H9 (cell line): ENCODE measurements at regions not wholly inside any gene's neighbourhood (a gene's known extent, or its start where the extent isn't known, plus 50 kb on each side); places are given as distances from the start of the nearest gene placed in this dataset.

ENCODE experiments used
- DNase-seq: peaks from one replicate; pipeline ENCODE4 v3.0.0-alpha.2; 2017
- H2AFZ ChIP-seq: one replicate; pipeline ENCODE4 v1.6.1; 2013; ENCODE audit warnings: mild to moderate bottlenecking, low read length, control low read depth, moderate library complexity
- H2AK5ac ChIP-seq: 2 replicates; pipeline ENCODE4 v1.6.1; 2013; ENCODE audit warnings: low read length, control low read depth, mixed read lengths; ENCODE audit not compliant: insufficient read length
- H2BK120ac ChIP-seq: one replicate; pipeline ENCODE4 v1.6.1; 2013; ENCODE audit warnings: low read depth, mild to moderate bottlenecking, low read length, control low read depth, inconsistent platforms; ENCODE audit not compliant: poor library complexity, severe bottlenecking
- H2BK12ac ChIP-seq: 2 replicates; pipeline ENCODE4 v1.6.1; 2013; ENCODE audit warnings: low read length, control low read depth, mixed read lengths, low read depth; ENCODE audit not compliant: insufficient read length
- H2BK15ac ChIP-seq: 2 replicates; pipeline ENCODE4 v1.6.1; 2013; ENCODE audit warnings: low read depth, low read length, control low read depth
- H2BK20ac ChIP-seq: one replicate; pipeline ENCODE4 v1.6.1; 2013; ENCODE audit warnings: low read depth, mild to moderate bottlenecking, low read length, control low read depth, inconsistent platforms; ENCODE audit not compliant: poor library complexity, severe bottlenecking
- H2BK5ac ChIP-seq: 2 replicates; pipeline ENCODE4 v1.6.1; 2013; ENCODE audit warnings: low read length, control low read depth, mixed read lengths; ENCODE audit not compliant: insufficient read length
- H3K14ac ChIP-seq: 2 replicates; pipeline ENCODE4 v1.6.1; 2013; ENCODE audit warnings: low read length, control low read depth; ENCODE audit not compliant: insufficient read depth
- H3K18ac ChIP-seq: 2 replicates; pipeline ENCODE4 v1.6.1; 2013; ENCODE audit warnings: low read depth, mild to moderate bottlenecking, mixed read lengths, low read length, control low read depth; ENCODE audit not compliant: insufficient read length
- H3K23ac ChIP-seq: 2 replicates; pipeline ENCODE4 v1.6.1; 2013; ENCODE audit warnings: low read length, control low read depth, mixed read lengths, low read depth; ENCODE audit not compliant: insufficient read length
- H3K23me2 ChIP-seq: 2 replicates; pipeline ENCODE4 v1.6.1; 2013; ENCODE audit warnings: low read depth, mild to moderate bottlenecking, mixed read lengths, low read length, control low read depth; ENCODE audit not compliant: insufficient read length, poor library complexity, severe bottlenecking
- H3K27ac ChIP-seq: 2 replicates; pipeline ENCODE4 v1.5.1; 2013; ENCODE audit warnings: low read length, control low read depth, mixed read lengths, low read depth; ENCODE audit not compliant: insufficient read length
- H3K27me3 ChIP-seq: 2 replicates; pipeline ENCODE4 v1.6.1; 2013; ENCODE audit warnings: low read length, control low read depth, inconsistent platforms; ENCODE audit not compliant: insufficient read depth
- H3K4ac ChIP-seq: 2 replicates; pipeline ENCODE4 v1.6.1; 2013; ENCODE audit warnings: low read depth, mild to moderate bottlenecking, control low read depth, inconsistent platforms, low read length, moderate library complexity
- H3K4me1 ChIP-seq: 2 replicates; pipeline ENCODE4 v1.6.1; 2013; ENCODE audit warnings: low read length, control low read depth, inconsistent platforms; ENCODE audit not compliant: insufficient read depth
- H3K4me2 ChIP-seq: 2 replicates; pipeline ENCODE4 v1.6.1; 2013; ENCODE audit warnings: low read length, control low read depth, mixed read lengths; ENCODE audit not compliant: insufficient read length, insufficient read depth
- H3K56ac ChIP-seq: 2 replicates; pipeline ENCODE4 v1.6.1; 2013; ENCODE audit warnings: low read depth, mild to moderate bottlenecking, mixed read lengths, low read length, control low read depth; ENCODE audit not compliant: insufficient read length
- H3K79me1 ChIP-seq: 2 replicates; pipeline ENCODE4 v1.6.1; 2013; ENCODE audit warnings: low read depth, mild to moderate bottlenecking, moderate library complexity, low read length, control low read depth, inconsistent platforms; ENCODE audit not compliant: insufficient read depth, poor library complexity, severe bottlenecking
- H3K79me2 ChIP-seq: 2 replicates; pipeline ENCODE4 v1.6.1; 2013; ENCODE audit warnings: low read length, control low read depth, inconsistent platforms; ENCODE audit not compliant: insufficient read depth
- H3K9ac ChIP-seq: 2 replicates; pipeline ENCODE4 v1.6.1; 2013; ENCODE audit warnings: low read length, control low read depth, mixed read lengths; ENCODE audit not compliant: insufficient read length; ENCODE audit errors: extremely low read depth
- H3K9me3 ChIP-seq: one replicate; pipeline ENCODE4 v1.6.1; 2013; ENCODE audit warnings: low read depth, low read length, inconsistent platforms; ENCODE audit not compliant: control insufficient read depth
- H3T11ph ChIP-seq: one replicate; pipeline ENCODE4 v1.6.1; 2013; ENCODE audit warnings: mild to moderate bottlenecking, low read length, control low read depth, inconsistent platforms
- H4K20me1 ChIP-seq: one replicate; pipeline ENCODE4 v1.6.1; 2013; ENCODE audit not compliant: control insufficient read depth, insufficient read length, insufficient read depth
- H4K5ac ChIP-seq: 2 replicates; pipeline ENCODE4 v1.6.1; 2013; ENCODE audit warnings: low read depth, mild to moderate bottlenecking, mixed read lengths, low read length, control low read depth; ENCODE audit not compliant: insufficient read length
- H4K8ac ChIP-seq: replicated peaks from 2 replicates; pipeline ENCODE4 v1.6.1; 2013; ENCODE audit warnings: low read length, control low read depth, mixed read lengths, low read depth; ENCODE audit not compliant: insufficient read length
- H4K91ac ChIP-seq: 2 replicates; pipeline ENCODE4 v1.6.1; 2013; ENCODE audit warnings: low read depth, mild to moderate bottlenecking, moderate library complexity, mixed read lengths, low read length, control low read depth; ENCODE audit not compliant: insufficient read length
- H3K27ac Mint-ChIP-seq, 3 experiments: 2 replicates in 2 of 3; 3 replicates in 1 of 3; pipeline ENCODE4 v1.8.0; 2020 to 2021; ENCODE audit warnings: mixed read lengths in 3 of 3, mild to moderate bottlenecking in 1 of 3, moderate library complexity in 1 of 3
- H3K27me3 Mint-ChIP-seq: 2 replicates; pipeline ENCODE4 v1.8.0; 2021; ENCODE audit warnings: low read depth, mild to moderate bottlenecking, moderate library complexity, mixed read lengths
- H3K36me3 Mint-ChIP-seq, 3 experiments: 2 replicates in 2 of 3; 3 replicates in 1 of 3; pipeline ENCODE4 v1.8.0; 2020 to 2021; ENCODE audit warnings: low read depth in 3 of 3, mixed read lengths in 3 of 3; ENCODE audit not compliant: insufficient read depth in 1 of 3
- H3K4me1 Mint-ChIP-seq, 2 experiments: 2 replicates each; pipeline ENCODE4 v1.8.0; 2020; ENCODE audit warnings: mixed read lengths in 2 of 2
- H3K4me3 Mint-ChIP-seq, 2 experiments: 2 replicates in 1 of 2; 3 replicates in 1 of 2; pipeline ENCODE4 v1.8.0; 2020 to 2021; ENCODE audit warnings: mild to moderate bottlenecking in 2 of 2, mixed read lengths in 2 of 2, moderate library complexity in 1 of 2
- H3K9me3 Mint-ChIP-seq, 2 experiments: 2 replicates in 1 of 2; 3 replicates in 1 of 2; pipeline ENCODE4 v1.8.0; 2020; ENCODE audit warnings: mild to moderate bottlenecking in 2 of 2, mixed read lengths in 2 of 2, moderate library complexity in 1 of 2
- CTCF ChIP-seq: fragments of 200-600 bp; sonication (generic); conservative IDR thresholded peaks from 3 replicates; pipeline ENCODE4 v1.8.0; 2021; ENCODE audit warnings: antibody characterized with exemption, mild to moderate bottlenecking
- WGBS: extraction: QIAGEN DNeasy Blood & Tissue Kit; methylation state at CpG from one replicate; pipeline ENCODE4 v1.1.7; 2013; ENCODE audit warnings: missing lambda C conversion rate, low lambda C conversion rate, mixed read lengths; ENCODE audit not compliant: insufficient read length; ENCODE audit errors: extremely low coverage; 5-methylcytosine and 5-hydroxymethylcytosine counted together

- no peak for TF ChIP-seq CTCF
- Histone ChIP-seq H2AFZ (no peak overlapping the region), H3K4me1 (no peaks in the 10 kb centered on the region), H3K18ac (no peak overlapping the region), H4K5ac (no peak overlapping the region), H2BK15ac (no peak overlapping the region), H2BK5ac (no peak overlapping the region), H3K27ac (no peak overlapping the region), H3T11ph (no peak overlapping the region), H4K8ac (no peak overlapping the region), H4K91ac (no peak overlapping the region), H3K14ac (no peak overlapping the region), H2BK20ac (no peak overlapping the region), H3K23me2 (no peaks in the 10 kb centered on the region), H3K27me3 (no peaks in the 10 kb centered on the region), H2AK5ac (no peak overlapping the region), H3K79me2 (no peaks in the 10 kb centered on the region), H3K79me1 (no peaks in the 10 kb centered on the region), H4K20me1 (no peaks in the 10 kb centered on the region), H3K56ac (no peak overlapping the region), H3K4ac (no peak overlapping the region), H3K9ac (no peak overlapping the region), H3K9me3 (no peaks in the 10 kb centered on the region), H3K23ac (no peak overlapping the region), H3K4me2 (no peak overlapping the region), H2BK120ac (no peak overlapping the region), H2BK12ac (no peak overlapping the region)
- no peaks in the 10 kb centered on the region for H3K9me3 Mint-ChIP-seq
- WGBS, result no CpG with 5 or more reads among the region's 13 CpGs
- H3K27ac Mint-ChIP-seq, result no peak overlapping the region
- no peaks in the 10 kb centered on the region; a peak in 1 of 4 replicates for H3K4me1 Mint-ChIP-seq
- DNase-seq, result no peak
- no peaks in the 10 kb centered on the region for H3K36me3 Mint-ChIP-seq
- no peak overlapping the region for H3K4me3 Mint-ChIP-seq
- H3K27me3 Mint-ChIP-seq, result no peaks in the 10 kb centered on the region; the same call in none of the 2 replicates
Observed at GRCh38 chr13:110825516-110825915, 89.4 kb downstream of the ANKRD10 start.
